Smooth muscle cell (in vitro differentiated cells): ENCODE measurements at regions not wholly inside any gene's neighbourhood (a gene's known extent, or its start where the extent isn't known, plus 50 kb on each side); places are given as distances from the start of the nearest gene placed in this dataset.

Experiments
- DNase-seq: peaks from one replicate; lab custom pipeline; 2025; ENCODE audit not compliant: unreplicated experiment; lab: John Stamatoyannopoulos, UW
- H2AFZ ChIP-seq: fragments of 200-600 bp; sonication (generic); 2 replicates; pipeline ENCODE4 v1.6.0; 2016; ENCODE audit warnings: antibody characterized with exemption, low read depth, mild to moderate bottlenecking
- H3F3A ChIP-seq: fragments of 200-600 bp; sonication (generic); 2 replicates; pipeline ENCODE4 v1.6.0; 2017; ENCODE audit warnings: antibody characterized with exemption, low read depth
- H3K27ac ChIP-seq: fragments of 200-600 bp; sonication (generic); 2 replicates; pipeline ENCODE4 v1.5.1; 2016; ENCODE audit warnings: low read depth, mild to moderate bottlenecking
- H3K27me3 ChIP-seq: fragments of 200-600 bp; sonication (generic); 2 replicates; pipeline ENCODE4 v1.6.1; 2016; ENCODE audit warnings: low read depth, mild to moderate bottlenecking
- H3K36me3 ChIP-seq: fragments of 200-600 bp; sonication (generic); 2 replicates; pipeline ENCODE4 v1.5.1; 2016; ENCODE audit warnings: low read depth
- H3K4me1 ChIP-seq: fragments of 200-600 bp; sonication (generic); 2 replicates; pipeline ENCODE4 v1.5.1; 2016; ENCODE audit warnings: low read depth
- H3K4me2 ChIP-seq: fragments of 200-600 bp; sonication (generic); 2 replicates; pipeline ENCODE4 v1.6.0; 2016; ENCODE audit warnings: mild to moderate bottlenecking
- H3K4me3 ChIP-seq: fragments of 200-600 bp; sonication (generic); 2 replicates; pipeline ENCODE4 v1.5.1; 2016; ENCODE audit warnings: mild to moderate bottlenecking
- H3K79me2 ChIP-seq: fragments of 200-600 bp; sonication (generic); 2 replicates; pipeline ENCODE4 v1.6.0; 2016; ENCODE audit warnings: low read depth, mild to moderate bottlenecking
- H3K9ac ChIP-seq: fragments of 200-600 bp; sonication (generic); 2 replicates; pipeline ENCODE4 v1.6.0; 2016; ENCODE audit warnings: low read depth
- H3K9me3 ChIP-seq: fragments of 200-600 bp; sonication (generic); replicated peaks from 2 replicates; pipeline ENCODE4 v1.5.1; 2016; ENCODE audit warnings: low read depth
- H4K20me1 ChIP-seq: fragments of 200-600 bp; sonication (generic); 2 replicates; pipeline ENCODE4 v1.6.0; 2016; ENCODE audit warnings: low read depth
- CTCF ChIP-seq: fragments of 200-600 bp; sonication (generic); IDR thresholded peaks from 2 replicates; pipeline ENCODE4 v1.5.1; 2017; ENCODE audit warnings: borderline replicate concordance, mild to moderate bottlenecking, antibody characterized with exemption; ENCODE audit not compliant: insufficient read depth, poor library complexity, severe bottlenecking
- WGBS: methylation state at CpG from one replicate; pipeline ENCODE4 v1.1.7; 2016; ENCODE audit warnings: low lambda C conversion rate; 5-methylcytosine and 5-hydroxymethylcytosine counted together

GRCh38 chr4:31068257-31069075, 348.3 kb downstream of the PCDH7 start:
- no peak for TF ChIP-seq CTCF
- H3F3A ChIP-seq = no peaks in the 10 kb centered on the region
- H3K27me3 ChIP-seq = no peaks in the 10 kb centered on the region
- H3K4me3 ChIP-seq = no peak overlapping the region
- H3K27ac ChIP-seq = no peak overlapping the region
- no peak overlapping the region for H3K9ac ChIP-seq
- no peak for DNase-seq
- no peaks in the 10 kb centered on the region for H3K9me3 ChIP-seq
- 79% methylated on average over 11 of the region's 11 CpGs for WGBS
- no peak overlapping the region for H3K4me2 ChIP-seq
- H3K4me1 ChIP-seq = no peaks in the 10 kb centered on the region
- no peaks in the 10 kb centered on the region for H3K79me2 ChIP-seq
- H2AFZ ChIP-seq = no peak overlapping the region
- H4K20me1 ChIP-seq = no peaks in the 10 kb centered on the region
- H3K36me3 ChIP-seq = no peaks in the 10 kb centered on the region

DNA sequence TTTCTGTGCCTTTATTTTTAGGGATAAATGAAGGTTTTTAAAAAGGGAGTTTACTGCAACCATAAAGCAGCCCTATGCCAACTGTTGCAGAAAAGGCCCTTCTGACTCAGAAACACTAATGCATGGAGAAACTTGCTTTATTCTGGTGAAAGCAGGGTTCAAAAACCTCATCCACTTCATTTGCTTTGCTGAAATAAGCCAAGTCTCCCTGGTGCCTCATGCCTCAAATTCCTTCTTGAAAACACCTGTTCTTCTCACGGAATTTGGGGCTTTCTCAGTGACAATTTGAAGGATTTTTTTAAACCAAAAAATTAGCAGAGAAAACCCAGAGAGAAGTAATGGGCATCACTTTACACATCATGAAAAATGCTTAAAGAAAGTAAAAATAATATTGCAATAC, 349.0 kb downstream of the PCDH7 start:
- 69% methylated on average over 1 of the region's 1 CpG for WGBS
- Histone ChIP-seq H3K4me2 (no peak overlapping the region), H3K79me2 (no peaks in the 10 kb centered on the region), H3K4me3 (no peak overlapping the region), H4K20me1 (no peaks in the 10 kb centered on the region), H3K9me3 (no peaks in the 10 kb centered on the region), H3K9ac (no peak overlapping the region), H3K4me1 (no peaks in the 10 kb centered on the region), H3F3A (no peaks in the 10 kb centered on the region), H2AFZ (no peak overlapping the region), H3K27me3 (no peaks in the 10 kb centered on the region), H3K36me3 (no peaks in the 10 kb centered on the region), H3K27ac (no peak overlapping the region)
- TF ChIP-seq CTCF = no peak
- no peak for DNase-seq

GRCh38 chr4:31071508-31072486, 351.6 kb downstream of the PCDH7 start:
- H3K4me2 ChIP-seq = no peak overlapping the region
- 86% methylated on average over 3 of the region's 3 CpGs for WGBS
- H3K4me3 ChIP-seq = no peak overlapping the region
- no peaks in the 10 kb centered on the region for H4K20me1 ChIP-seq
- H3F3A ChIP-seq = no peaks in the 10 kb centered on the region
- no peaks in the 10 kb centered on the region for H3K79me2 ChIP-seq
- no peak overlapping the region for H3K9ac ChIP-seq
- no peaks in the 10 kb centered on the region for H3K36me3 ChIP-seq
- no peaks in the 10 kb centered on the region for H3K4me1 ChIP-seq
- no peak for DNase-seq
- H2AFZ ChIP-seq = no peak overlapping the region
- TF ChIP-seq CTCF = no peak
- no peaks in the 10 kb centered on the region for H3K27me3 ChIP-seq
- H3K27ac ChIP-seq = peak overlapping the region; percentile 30
- no peaks in the 10 kb centered on the region for H3K9me3 ChIP-seq
